EH (cell line): ENCODE measurements at regions not wholly inside any gene's neighbourhood (a gene's known extent, or its start where the extent isn't known, plus 50 kb on each side); places are given as distances from the start of the nearest gene placed in this dataset.
"Not testable (repeated sequence)": the region's sequence is repeated elsewhere in the genome, so short reads cannot be mapped to it uniquely, and the experiment has no call there.

Experiments
- DNase-seq: peaks from one replicate; pipeline ENCODE4 v3.0.0-alpha.2; 2015; ENCODE audit warnings: low read depth

- not testable (repeated sequence) for DNase-seq
Observed at GRCh38 chr9:85792057-85792456, 50.3 kb upstream of the AGTPBP1 start.

GRCh38 chr9:85802978-85803695 is 61.4 kb upstream of the AGTPBP1 start:
- not testable (repeated sequence) for DNase-seq

GRCh38 chr9:85804847-85805133 is 63.0 kb upstream of the AGTPBP1 start:
- not testable (repeated sequence) for DNase-seq

GRCh38 chr9:85805134-85806005 is 63.6 kb upstream of the AGTPBP1 start:
- DNase-seq: peak; percentile 67

- not testable (repeated sequence) for DNase-seq
Observed at GRCh38 chr9:85808329-85808728, 66.6 kb upstream of the AGTPBP1 start.

DNA sequence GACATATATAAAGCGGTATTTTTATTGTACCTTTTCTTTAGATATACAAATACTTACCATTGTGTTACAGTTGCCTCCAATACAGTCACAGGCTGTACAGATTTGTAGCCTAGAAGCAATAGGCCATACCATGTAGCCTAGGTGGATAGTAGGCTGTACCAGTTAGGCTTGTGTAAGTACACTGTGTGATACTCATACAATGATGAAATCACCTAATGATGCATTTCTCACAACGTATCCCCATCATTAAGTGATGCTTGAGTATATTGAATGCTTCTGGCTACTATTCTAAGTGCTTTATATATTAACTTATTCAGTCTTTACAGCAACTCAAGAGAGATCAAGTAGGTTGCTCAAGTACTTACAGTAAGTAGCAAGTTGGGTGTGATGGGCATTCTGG is 71.6 kb upstream of the AGTPBP1 start:
- DNase-seq: not testable (repeated sequence)

- not testable (repeated sequence) for DNase-seq
Observed at GRCh38 chr9:85814800-85815199, 73.0 kb upstream of the AGTPBP1 start.

DNA sequence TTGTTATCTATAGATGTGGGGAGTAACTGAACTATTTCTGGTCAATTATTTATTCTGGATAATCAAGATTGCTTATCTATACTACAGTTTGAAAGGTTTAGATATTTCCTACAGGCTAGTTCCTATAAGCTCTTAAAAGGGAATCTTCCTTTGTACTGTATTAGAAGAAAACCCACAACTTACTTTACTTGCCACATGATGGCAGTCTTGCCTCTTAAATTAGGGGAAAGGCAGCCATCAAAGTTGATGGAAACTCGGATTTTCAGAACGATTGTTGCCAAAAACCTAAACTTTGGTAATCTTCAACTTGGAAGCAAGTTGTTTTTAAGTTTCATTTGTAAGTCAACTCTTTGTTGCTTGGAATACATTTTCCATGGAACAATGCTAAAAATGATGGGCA is 77.2 kb upstream of the AGTPBP1 start:
- peak; percentile 46 for DNase-seq

DNA sequence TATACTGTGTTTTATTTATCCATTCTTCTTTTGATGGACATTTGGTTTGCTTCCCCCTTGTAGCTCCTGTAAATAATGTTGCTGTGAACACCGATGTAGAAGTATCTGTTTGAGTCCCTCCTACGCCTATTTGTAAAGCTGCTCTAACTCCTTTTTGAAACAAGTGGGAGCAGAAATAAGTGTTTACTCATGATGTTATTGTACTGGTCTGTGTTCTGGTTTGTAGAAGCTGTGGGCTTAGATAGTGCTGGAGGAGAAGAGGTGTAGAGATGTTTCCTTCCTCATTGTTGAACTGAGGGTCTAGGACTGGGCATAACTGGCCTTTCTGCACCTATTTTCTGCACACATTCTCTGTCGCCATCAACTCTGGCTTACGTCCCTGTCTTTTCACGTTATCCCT is 78.8 kb upstream of the AGTPBP1 start:
- not testable (repeated sequence) for DNase-seq

GRCh38 chr9:85824949-85825348 is 83.2 kb upstream of the AGTPBP1 start:
- DNase-seq: peak; percentile 26

DNA sequence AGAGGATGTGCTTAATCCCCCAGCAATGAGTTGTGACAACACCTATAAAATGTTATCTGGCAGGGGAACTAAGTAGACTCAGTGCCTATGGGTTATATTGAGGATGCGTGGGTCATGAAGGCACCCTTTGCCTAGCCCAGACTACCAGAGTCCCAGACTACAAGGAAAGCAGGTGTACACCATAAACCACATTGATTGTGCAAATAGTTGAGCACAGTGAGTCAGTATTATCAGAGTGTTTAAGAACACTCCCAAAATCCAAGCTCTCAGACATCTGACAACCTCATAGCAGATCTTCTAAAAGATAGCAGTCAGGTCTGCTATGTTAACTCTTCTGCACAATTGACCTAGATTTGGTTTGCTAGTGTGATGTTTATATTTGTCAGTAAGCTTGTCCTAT is 92.8 kb upstream of the AGTPBP1 start:
- DNase-seq: not testable (repeated sequence)

- DNase-seq: peak; percentile 50
Observed at GRCh38 chr9:85843949-85844348, 97.0 kb upstream of the NAA35 start.

DNA sequence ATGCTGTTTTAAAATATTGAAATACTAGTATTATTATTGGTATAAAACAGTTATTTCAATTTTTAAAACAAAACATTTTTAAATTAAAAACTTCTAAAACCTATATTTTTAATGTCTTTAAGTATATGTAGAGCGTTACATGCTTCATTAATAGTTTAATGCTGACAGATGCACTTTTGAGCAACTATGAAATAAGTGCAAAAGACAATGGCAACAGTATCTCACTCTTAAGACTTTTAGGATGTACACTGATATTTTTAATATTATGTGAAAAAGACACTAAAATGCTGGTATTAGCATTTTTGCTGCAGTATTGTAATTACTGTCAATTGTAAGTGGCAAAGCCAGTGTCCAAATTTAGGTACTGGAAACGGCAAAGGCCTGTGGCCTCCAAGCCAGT is 93.2 kb upstream of the NAA35 start:
- not testable (repeated sequence) for DNase-seq

DNA sequence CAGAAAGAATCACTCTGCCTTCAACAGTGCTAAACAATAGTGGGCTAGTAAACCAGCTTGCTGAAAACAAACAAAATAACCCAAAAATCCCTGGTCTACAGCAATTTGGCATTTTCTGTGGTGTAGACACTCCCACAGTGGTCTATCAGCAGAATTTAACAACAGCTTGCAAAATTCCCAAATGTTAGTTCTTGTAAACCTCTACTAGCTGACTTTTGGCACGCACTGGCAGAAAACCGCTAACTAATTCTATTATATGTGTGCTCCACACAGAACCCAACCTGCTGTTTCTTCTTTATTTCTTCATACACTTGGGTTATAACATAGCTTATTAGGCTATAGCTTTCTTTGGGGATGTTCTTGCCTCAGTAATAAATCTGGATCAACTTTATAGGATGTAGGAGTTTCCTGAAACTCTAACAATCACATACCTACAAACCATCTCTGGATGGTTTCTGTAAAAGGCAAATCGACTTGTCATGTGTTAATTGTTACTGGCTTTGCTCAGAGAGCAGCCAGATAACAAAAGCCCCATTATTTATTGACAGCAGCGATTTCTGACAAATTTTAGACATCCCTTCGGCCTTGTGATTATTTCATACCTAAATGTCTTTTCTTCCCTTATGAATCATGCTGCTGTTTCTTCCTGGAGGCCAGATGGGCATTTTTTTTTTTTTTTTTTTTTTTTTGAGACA is 82.7 kb upstream of the NAA35 start:
- no peak for DNase-seq

GRCh38 chr9:85859765-85860164 is 81.2 kb upstream of the NAA35 start:
- no peak for DNase-seq

DNA sequence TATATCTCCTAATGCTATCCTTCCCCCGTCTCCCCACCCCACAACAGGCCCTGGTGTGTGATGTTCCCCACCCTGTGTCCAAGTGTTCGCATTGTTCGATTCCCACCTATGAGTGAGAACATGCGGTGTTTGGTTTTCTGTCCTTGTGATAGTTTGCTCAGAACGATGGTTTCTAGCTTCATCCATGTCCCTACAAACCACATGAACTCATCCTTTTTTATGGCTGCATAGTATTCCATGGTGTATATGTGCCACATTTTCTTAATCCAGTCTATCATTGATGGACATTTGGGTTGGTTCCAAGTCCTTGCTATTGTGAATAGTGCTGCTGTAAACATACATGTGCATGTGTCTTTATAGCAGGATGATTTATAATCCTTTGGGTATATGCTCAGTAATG is 79.1 kb upstream of the NAA35 start:
- DNase-seq: not testable (repeated sequence)

- no peak for DNase-seq
Observed at GRCh38 chr9:85863875-85864274, 77.1 kb upstream of the NAA35 start.

- no peak for DNase-seq
Observed at GRCh38 chr9:85871008-85871407, 69.9 kb upstream of the NAA35 start.

GRCh38 chr9:85871683-85872082 is 69.3 kb upstream of the NAA35 start:
- not testable (repeated sequence) for DNase-seq

DNA sequence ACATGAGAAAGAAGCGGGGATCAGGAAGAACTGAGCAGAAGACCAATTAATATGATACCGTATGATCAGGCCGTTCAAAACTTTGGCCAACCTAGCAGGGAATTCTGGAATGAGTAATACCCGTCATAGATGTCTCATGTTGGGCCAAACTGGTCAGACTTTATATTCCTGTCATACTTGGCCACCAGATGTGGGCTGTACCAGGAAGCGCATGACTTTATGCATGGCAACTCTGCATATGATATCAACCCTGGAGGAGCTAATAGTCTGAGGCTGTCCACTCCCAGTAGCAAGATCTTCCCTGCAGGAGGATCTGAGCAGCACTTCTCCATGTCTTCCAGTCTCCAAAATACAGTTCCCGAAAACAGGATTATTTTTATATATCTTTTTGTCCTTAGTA is 68.5 kb upstream of the NAA35 start:
- no peak for DNase-seq

- DNase-seq: no peak
Observed at GRCh38 chr9:85876628-85877027, 64.3 kb upstream of the NAA35 start.

DNA sequence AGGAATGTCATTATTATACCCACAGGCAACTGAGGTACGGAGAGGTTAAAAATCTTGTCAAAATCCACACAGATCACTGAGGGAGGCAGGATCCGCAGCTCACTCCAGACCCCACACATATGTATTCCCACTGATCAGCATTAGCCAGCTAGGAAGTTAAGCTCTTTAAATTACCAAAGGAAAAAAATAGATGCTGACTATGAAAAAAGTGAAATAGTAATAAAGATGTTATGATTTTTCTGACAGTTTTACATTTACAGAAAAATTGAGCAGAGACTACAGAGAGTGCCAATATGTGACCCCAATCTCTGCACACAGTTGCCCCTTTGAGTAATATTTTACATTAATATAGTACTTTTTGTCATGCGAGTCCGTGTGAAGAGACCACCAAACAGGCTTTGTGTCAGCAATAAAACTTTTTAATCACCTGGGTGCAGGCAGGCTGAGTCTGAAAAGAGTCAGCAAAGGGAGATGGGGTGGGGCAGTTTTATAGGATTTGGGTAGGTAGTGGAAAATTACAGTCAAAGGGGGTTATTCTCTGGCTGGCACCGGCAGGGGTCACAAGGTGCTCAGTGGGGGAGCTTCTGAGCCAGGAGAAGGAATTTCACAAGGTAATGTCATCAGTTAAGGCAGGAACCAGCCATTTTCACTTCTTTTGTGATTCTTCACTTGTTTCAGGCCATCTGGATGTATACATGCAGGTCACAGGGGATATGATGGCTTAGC is 61.9 kb upstream of the NAA35 start:
- DNase-seq: not testable (repeated sequence)
